ENCODE measurements at regions not wholly inside any gene's neighbourhood (a gene's known extent, or its start where the extent isn't known, plus 50 kb on each side); places are given as distances from the start of the nearest gene placed in this dataset.

DNA sequence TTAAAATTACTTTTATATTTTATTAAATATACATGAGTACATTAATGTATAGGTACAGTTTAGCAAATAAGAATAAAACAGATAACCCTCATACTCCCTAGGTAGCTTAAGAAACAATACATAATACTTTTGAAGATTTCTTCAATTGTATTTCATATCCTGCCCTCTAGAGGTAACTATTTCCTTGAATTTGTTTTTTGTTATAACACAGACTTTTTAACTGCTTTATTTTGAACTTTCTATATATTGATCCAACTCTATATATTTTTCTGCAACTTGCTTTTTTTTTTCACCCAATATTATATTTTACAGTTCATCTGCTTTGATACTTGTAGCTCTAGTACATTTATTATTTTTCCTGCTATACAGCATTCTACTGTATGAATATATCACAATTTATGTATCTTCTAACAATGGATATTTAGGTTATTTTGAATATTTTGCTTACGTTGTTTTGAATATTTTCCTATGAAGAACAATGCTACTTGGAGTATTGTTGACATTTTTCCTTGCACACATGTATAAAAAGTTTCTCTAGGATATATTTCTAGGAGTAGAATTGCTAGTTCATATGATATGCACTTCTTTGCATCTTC, 72.8 kb upstream of the ABCD2 start:
- TF ChIP-seq CTCF (IDR thresholded peaks at IDR 0.05) (peak in 2 of 6 experiments; percentile 15 to 33), POLR2A (IDR thresholded peaks at IDR 0.05) (no peak)

Measured in Peyer's patch (tissue), 4 donors.